DOHH2 (cell line): ENCODE measurements at regions not wholly inside any gene's neighbourhood (a gene's known extent, or its start where the extent isn't known, plus 50 kb on each side); places are given as distances from the start of the nearest gene placed in this dataset.

ENCODE experiments used
- EZH2phosphoT487 ChIP-seq: fragments of 200-600 bp; sonication (generic); IDR thresholded peaks from 2 replicates; pipeline ENCODE4 v1.6.1; 2017; ENCODE audit warnings: borderline replicate concordance, mild to moderate bottlenecking, antibody characterized with exemption, low read length, moderate library complexity, mixed read lengths
- TF ChIP-seq, protein P1 (sequence below): fragments of 200-600 bp; sonication (generic); IDR thresholded peaks from one replicate; pipeline ENCODE4 v1.5.1; 2014; ENCODE audit warnings: antibody characterized with exemption, mild to moderate bottlenecking, low read depth, low read length; ENCODE audit not compliant: poor library complexity, severe bottlenecking

DNA sequence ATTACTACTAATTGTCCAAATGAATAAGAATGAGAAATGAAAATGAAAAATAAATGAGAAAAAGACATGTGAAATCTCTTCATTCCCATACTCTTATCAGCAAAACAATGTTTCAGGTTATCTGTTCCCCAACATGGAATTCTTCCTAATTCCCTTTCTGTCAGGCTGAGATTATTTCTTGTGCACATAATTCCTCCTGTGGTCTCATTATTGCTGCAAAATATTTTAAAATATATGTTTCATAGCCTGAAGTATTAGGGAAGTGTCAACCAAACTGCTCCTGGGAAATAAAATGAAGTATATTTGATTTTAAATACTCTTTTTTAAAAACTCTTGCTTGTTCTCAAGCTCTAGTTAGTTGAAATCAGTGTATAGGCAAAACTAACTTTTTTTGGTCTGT is 314.9 kb downstream of the USP25 start:
- TF ChIP-seq, protein P1, sequence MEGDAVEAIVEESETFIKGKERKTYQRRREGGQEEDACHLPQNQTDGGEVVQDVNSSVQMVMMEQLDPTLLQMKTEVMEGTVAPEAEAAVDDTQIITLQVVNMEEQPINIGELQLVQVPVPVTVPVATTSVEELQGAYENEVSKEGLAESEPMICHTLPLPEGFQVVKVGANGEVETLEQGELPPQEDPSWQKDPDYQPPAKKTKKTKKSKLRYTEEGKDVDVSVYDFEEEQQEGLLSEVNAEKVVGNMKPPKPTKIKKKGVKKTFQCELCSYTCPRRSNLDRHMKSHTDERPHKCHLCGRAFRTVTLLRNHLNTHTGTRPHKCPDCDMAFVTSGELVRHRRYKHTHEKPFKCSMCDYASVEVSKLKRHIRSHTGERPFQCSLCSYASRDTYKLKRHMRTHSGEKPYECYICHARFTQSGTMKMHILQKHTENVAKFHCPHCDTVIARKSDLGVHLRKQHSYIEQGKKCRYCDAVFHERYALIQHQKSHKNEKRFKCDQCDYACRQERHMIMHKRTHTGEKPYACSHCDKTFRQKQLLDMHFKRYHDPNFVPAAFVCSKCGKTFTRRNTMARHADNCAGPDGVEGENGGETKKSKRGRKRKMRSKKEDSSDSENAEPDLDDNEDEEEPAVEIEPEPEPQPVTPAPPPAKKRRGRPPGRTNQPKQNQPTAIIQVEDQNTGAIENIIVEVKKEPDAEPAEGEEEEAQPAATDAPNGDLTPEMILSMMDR: no peak
- no peak for TF ChIP-seq EZH2phosphoT487
